CD4-positive, alpha-beta T cell treated with Interleukin-10 for 1 hour (primary cell): ENCODE measurements at regions not wholly inside any gene's neighbourhood (a gene's known extent, or its start where the extent isn't known, plus 50 kb on each side); places are given as distances from the start of the nearest gene placed in this dataset.

Source experiments
- DNase-seq: peaks from one replicate; pipeline ENCODE4 v3.0.0-alpha.2; 2020

DNA sequence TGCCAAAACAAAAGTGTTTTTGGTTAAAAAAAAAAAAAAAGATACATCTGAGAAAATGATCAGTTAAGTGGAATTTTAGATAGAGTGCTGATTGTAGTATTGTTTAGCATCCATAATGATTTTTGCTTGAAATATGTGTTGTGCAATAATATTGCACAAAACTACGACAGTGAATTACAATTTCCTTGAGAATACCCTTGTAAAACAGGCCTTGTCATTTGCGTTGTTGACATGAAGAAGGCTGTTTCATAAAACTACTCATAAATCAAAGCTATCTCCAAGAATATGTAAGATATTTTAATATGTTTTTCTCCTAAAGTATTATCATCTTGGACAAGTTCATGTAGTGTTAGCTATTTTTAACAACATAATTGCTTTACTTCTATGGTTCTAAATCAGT is 1077.0 kb downstream of the LRFN5 start:
- no peak for DNase-seq

DNA sequence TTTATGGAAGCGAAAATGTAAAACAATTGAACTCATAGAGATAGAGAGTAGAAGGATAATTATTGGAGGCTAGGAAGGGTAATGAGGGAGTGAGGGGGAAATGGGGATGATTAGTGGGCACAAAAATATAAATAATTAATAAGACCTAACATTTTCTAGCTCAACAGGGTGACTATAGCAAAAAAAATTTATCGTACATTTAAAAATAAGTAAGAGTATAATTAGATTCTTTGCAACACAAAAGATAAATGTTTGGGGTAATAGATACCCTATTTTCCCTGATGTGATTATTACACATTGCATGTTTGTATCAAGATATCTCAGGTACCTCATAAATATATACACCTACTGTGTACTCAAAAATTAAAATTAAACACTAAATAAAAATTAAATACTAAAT is 1070.0 kb downstream of the LRFN5 start:
- no peak for DNase-seq

GRCh38 chr14:42673963-42674362 is 1067.3 kb downstream of the LRFN5 start:
- no peak for DNase-seq

GRCh38 chr14:42671636-42672035 is 1065.0 kb downstream of the LRFN5 start:
- DNase-seq = no peak

DNA sequence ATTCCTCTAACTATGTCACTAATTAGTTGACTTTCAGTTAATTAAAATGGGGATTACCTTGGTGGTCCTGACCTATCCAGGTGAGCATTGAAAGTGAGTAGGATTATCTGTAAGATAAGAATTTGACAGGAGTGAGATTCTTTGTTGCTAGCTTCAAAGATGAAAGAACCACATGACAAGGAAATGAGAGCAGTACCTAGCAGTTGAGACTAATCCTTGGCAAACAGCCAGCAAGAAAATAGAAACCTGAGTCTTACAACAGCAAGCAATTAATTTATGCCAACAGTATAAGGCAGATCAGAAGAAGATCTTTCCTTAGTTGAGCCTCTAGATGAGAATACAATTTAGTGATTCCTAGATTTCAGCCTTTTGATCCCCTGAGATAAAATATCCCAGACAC is 1058.4 kb downstream of the LRFN5 start:
- no peak for DNase-seq

GRCh38 chr14:42664190-42664589 is 1057.5 kb downstream of the LRFN5 start:
- no peak for DNase-seq

- DNase-seq = no peak
Measured at GRCh38 chr14:42654707-42655106, 1048.0 kb downstream of the LRFN5 start.

GRCh38 chr14:42642787-42643186 is 1036.1 kb downstream of the LRFN5 start:
- no peak for DNase-seq

DNA sequence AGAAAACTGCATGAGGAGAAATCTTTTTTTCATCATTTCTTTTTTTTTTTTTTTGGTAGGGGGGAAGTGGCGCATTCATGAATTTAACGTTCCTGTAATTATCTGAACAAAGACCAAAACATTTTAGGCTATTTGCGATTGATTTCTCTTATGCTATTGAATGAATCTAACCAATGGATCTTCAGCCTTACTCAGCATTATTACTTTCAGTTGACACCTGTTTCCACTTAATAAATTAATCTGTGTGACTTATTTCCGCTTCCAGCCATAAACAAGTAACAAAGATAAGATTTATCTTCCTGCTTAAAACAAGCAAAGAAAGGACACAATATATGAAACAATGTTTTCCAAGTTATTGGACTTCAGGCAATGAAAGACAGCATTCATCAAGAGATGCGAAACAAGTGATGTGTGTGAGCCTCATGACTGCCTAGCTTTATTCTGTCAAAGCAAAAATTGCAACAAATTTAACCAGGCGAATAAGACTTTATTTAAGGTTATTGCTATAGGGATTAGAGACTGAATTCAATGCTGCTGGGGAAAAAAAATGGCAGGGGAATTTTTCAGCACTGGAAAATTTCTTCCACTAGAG is 1026.9 kb downstream of the LRFN5 start:
- no peak for DNase-seq

GRCh38 chr14:42629553-42629952 is 1022.9 kb downstream of the LRFN5 start:
- no peak for DNase-seq

DNA sequence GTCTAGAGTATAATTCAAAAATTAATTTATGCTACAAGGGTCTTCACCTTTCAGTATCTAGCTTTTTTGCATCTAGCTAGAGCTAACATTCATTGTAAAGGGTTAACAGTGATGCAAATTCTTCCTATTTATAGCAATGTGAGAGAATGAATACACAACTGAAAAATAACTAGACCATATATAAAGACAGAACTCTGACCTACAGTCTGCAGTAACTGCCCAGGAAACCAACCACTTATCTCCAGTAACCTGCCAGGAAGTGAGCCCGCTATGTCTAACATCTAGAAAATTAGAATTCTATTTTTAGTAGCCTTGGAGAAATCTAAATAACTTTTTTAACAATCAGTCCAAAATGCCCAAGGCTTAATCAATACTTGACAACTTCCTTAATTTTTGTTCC is 1021.9 kb downstream of the LRFN5 start:
- no peak for DNase-seq

- DNase-seq = no peak
Measured at GRCh38 chr14:42626986-42627385, 1020.3 kb downstream of the LRFN5 start.

GRCh38 chr14:42624980-42625761 is 1018.5 kb downstream of the LRFN5 start:
- DNase-seq = no peak

DNA sequence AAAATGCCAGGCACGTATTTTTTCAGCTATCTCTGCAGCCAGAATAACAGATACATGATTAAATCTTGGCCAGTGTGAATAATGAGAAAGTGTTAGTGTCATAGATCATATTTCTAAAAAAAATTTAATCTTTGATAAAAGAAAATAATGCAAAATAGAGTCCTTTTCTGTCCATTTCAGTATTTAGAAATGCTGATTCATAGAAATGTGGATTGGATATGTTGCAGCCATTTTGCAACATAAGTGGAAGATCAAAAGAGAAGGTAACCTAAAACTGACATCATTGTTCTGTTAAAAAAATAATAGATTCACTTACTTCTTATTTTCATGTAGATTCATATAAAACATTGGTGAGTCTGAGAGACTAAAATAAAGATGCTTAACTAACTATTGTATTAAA is 1010.3 kb downstream of the LRFN5 start:
- DNase-seq = no peak

GRCh38 chr14:42606839-42607238 is 1000.2 kb downstream of the LRFN5 start:
- DNase-seq = no peak

- DNase-seq = no peak
Measured at GRCh38 chr14:42602336-42602845, 995.7 kb downstream of the LRFN5 start.

DNA sequence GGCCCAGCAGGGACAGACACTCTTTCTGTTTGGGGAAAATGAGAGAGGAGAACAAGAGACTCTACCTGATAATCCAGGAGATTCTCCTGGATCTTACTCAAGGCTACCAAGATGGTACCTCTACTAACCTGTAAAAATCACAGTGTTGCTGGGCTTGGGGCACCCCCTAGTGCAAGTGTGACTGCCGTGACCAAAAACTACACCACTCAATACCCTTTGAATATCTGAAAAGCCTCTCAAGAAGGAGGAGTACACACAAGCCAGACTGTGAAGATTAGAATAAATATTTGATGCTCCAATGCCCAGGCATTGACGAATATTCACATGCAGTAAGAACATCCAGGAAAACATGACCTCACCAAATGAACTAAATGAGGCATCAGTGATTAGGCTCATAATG is 965.4 kb downstream of the LRFN5 start:
- DNase-seq = no peak

GRCh38 chr14:42569227-42569626 is 962.6 kb downstream of the LRFN5 start:
- no peak for DNase-seq

DNA sequence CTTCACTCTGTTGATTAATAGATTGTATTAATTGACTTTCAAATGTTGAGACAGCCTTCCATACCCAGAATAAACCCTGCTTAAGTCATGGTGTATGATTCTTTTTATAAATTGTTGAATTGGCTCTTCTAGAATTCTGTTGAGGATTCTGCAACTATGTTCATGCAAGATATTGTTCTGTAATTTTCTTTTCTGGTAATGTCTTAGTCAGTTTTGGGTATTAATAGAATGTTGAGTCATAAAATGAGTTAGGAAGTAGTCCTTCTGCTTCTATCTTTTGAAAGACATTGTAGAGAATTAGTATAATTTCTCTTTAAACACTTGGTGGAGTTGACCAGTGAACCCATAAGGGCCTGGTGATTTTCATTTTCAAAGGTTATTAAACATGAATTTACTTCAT is 958.9 kb downstream of the LRFN5 start:
- no peak for DNase-seq

- no peak for DNase-seq
Measured at GRCh38 chr14:42563313-42563712, 956.6 kb downstream of the LRFN5 start.

- no peak for DNase-seq
Measured at GRCh38 chr14:42556551-42556950, 949.9 kb downstream of the LRFN5 start.

DNA sequence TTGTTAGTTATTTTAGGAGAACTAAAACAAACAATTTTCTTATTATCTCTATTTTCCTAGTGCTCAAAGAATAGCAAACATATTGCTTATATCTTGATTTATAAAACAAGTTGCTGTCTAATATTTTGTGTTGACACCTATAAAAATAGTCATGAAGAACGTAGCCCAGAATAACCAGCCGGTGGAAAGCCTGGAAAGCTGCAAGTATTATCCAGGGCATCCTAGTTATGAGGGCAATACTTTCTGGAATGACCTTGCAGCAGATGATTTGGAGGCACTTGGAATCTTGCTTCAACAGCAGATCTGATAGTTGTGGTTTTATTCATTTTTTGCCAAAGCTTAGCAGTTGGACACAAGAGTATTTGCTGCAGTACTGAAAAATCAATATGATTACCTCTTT is 948.7 kb downstream of the LRFN5 start:
- DNase-seq = no peak

GRCh38 chr14:42554091-42554490 is 947.4 kb downstream of the LRFN5 start:
- DNase-seq = no peak

- DNase-seq = no peak
Measured at GRCh38 chr14:42550310-42550709, 943.6 kb downstream of the LRFN5 start.

GRCh38 chr14:42548349-42548748 is 941.7 kb downstream of the LRFN5 start:
- no peak for DNase-seq
